Suprapubic skin (tissue), 4 donors: ENCODE measurements at regions not wholly inside any gene's neighbourhood (a gene's known extent, or its start where the extent isn't known, plus 50 kb on each side); places are given as distances from the start of the nearest gene placed in this dataset.

Experiments
- EP300 ChIP-seq: sonication (generic); formaldehyde crosslinking; IDR thresholded peaks from one replicate; pipeline ENCODE4 v1.6.1; 2017; ENCODE audit warnings: antibody characterized with exemption
- POLR2A ChIP-seq, 2 donors: fragments of 450-650 bp; IDR thresholded peaks; one replicate each; pipeline ENCODE4 v1.6.1; 2017; ENCODE audit warnings: antibody characterized with exemption in 2 of 2, mild to moderate bottlenecking in 2 of 2, moderate library complexity in 2 of 2
- POLR2AphosphoS5 ChIP-seq, 3 donors: sonication (generic); formaldehyde crosslinking; IDR thresholded peaks; one replicate each; pipeline ENCODE4 v1.6.1; 2017; ENCODE audit warnings: antibody characterized with exemption in 3 of 3
- TF ChIP-seq, protein P1 (sequence below), 2 donors: fragments of 200-600 bp in 1 of 2; fragments of 450-650 bp in 1 of 2; sonication (generic) in 1 of 2; IDR thresholded peaks; one replicate each; pipeline ENCODE4 v1.5.1; 2016 to 2019; ENCODE audit warnings: antibody characterized with exemption in 2 of 2, mild to moderate bottlenecking in 1 of 2, moderate library complexity in 1 of 2

DNA sequence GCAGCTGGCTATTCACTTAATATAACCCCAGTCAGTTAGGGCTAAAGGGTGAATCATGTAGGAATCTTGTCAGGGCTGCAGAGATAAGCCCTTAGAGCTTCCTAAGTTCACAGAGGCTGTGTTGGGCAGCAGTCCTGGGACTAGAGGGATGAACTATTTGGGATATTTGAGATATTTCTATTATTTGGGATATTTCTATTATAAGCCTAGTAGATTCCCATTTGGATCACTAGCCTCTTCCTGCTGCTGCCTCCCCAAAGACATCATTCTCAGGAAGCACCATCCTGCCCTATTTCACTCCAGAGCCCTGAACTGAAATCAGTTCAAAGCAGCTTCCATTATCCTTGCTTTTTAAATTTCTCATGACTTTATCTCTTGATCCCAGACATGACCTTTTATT lies 501.3 kb downstream of the NUF2 start:
- TF ChIP-seq, protein P1, sequence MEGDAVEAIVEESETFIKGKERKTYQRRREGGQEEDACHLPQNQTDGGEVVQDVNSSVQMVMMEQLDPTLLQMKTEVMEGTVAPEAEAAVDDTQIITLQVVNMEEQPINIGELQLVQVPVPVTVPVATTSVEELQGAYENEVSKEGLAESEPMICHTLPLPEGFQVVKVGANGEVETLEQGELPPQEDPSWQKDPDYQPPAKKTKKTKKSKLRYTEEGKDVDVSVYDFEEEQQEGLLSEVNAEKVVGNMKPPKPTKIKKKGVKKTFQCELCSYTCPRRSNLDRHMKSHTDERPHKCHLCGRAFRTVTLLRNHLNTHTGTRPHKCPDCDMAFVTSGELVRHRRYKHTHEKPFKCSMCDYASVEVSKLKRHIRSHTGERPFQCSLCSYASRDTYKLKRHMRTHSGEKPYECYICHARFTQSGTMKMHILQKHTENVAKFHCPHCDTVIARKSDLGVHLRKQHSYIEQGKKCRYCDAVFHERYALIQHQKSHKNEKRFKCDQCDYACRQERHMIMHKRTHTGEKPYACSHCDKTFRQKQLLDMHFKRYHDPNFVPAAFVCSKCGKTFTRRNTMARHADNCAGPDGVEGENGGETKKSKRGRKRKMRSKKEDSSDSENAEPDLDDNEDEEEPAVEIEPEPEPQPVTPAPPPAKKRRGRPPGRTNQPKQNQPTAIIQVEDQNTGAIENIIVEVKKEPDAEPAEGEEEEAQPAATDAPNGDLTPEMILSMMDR (IDR thresholded peaks at IDR 0.05) = no peak
- no peak for TF ChIP-seq POLR2A (IDR thresholded peaks at IDR 0.05)
- TF ChIP-seq POLR2AphosphoS5 (IDR thresholded peaks at IDR 0.05) = no peak
- TF ChIP-seq EP300 = no peak
